ENCODE measurements at regions not wholly inside any gene's neighbourhood (a gene's known extent, or its start where the extent isn't known, plus 50 kb on each side); places are given as distances from the start of the nearest gene placed in this dataset.

DNA sequence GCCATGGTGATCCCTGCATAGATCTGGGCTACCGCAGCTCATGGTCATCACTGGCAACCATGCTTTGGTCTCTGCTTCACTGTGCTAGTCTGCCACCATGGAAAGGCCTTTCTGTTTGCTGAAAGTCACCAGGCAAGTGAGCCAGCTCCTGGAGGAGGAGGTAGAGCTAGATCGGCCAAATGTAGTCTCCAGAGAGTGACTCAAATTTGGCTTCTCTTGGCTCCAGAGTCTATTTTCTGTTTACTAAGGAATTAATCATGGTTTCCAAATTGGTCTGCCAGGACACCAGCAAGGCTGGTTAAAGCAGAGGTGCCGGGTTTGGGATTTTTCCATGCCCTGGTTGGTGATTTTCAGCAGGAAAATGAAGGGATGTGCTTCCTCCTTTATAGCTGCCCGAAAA, 52.7 kb upstream of the IVNS1ABP start:
- TF ChIP-seq FOXK2 (IDR thresholded peaks at IDR 0.05): no peak
- TF ChIP-seq SP1 (IDR thresholded peaks at IDR 0.05): no peak
- TF ChIP-seq CTBP1 (IDR thresholded peaks at IDR 0.05; ENCODE audit: borderline replicate concordance): no peak
- TF ChIP-seq TARDBP (IDR thresholded peaks at IDR 0.05): no peak
